ENCODE measurements at regions not wholly inside any gene's neighbourhood (a gene's known extent, or its start where the extent isn't known, plus 50 kb on each side); places are given as distances from the start of the nearest gene placed in this dataset.

- no peak for TF ChIP-seq CTCF (IDR thresholded peaks at IDR 0.05)
- TF ChIP-seq POLR2AphosphoS5 (IDR thresholded peaks at IDR 0.05; ENCODE audit: insufficient read depth in 1 of 2, low read depth in 1 of 2) = no peak
- no peak for TF ChIP-seq POLR2A (IDR thresholded peaks at IDR 0.05)
Measured at GRCh38 chr15:38636597-38636996, 72.0 kb upstream of the RASGRP1 start.

Measured in vagina (tissue), 2 donors.